Caco-2 (cell line): ENCODE measurements at regions not wholly inside any gene's neighbourhood (a gene's known extent, or its start where the extent isn't known, plus 50 kb on each side); places are given as distances from the start of the nearest gene placed in this dataset.

Experiments used
- BruUV-seq: library from RNA; stranded (reverse); fragments of 400-500 nt; replicated peaks from 2 replicates; lab custom pipeline; 2021; lab: Mats Ljungman, UMichigan
- CTCF ChIA-PET: fragments of 300-600 bp; sonication (Branson Sonifier 250); formaldehyde crosslinking; loops from one replicate; lab custom pipeline; 2022; ENCODE audit warnings: antibody characterized with exemption; lab: Charles Lee
- POLR2A ChIA-PET: fragments of 300-600 bp; sonication (Branson Sonifier 250); formaldehyde crosslinking; loops from one replicate; lab custom pipeline; 2022; ENCODE audit warnings: antibody characterized with exemption; lab: Charles Lee
- DNase-seq, 2 experiments: peaks; one replicate each; pipeline versions ENCODE4 v3.0.0 to v3.0.0-alpha.2; 2020 to 2022
- H3K27me3 ChIP-seq: replicated peaks from 2 replicates; pipeline ENCODE4 v1.6.0; 2011; ENCODE audit warnings: low read length; ENCODE audit not compliant: control insufficient read depth, insufficient read depth
- H3K36me3 ChIP-seq: 2 replicates; pipeline ENCODE4 v1.5.1; 2011; ENCODE audit warnings: low read length; ENCODE audit not compliant: control insufficient read depth, insufficient read depth
- H3K4me1 ChIP-seq: fragments of 250-450 bp; sonication (Bioruptor Pico); 2 replicates; pipeline ENCODE4 v1.5.1; 2020; ENCODE audit warnings: mild to moderate bottlenecking
- H3K4me3 ChIP-seq: 2 replicates; pipeline ENCODE4 v1.5.1; 2011; ENCODE audit warnings: low read depth, mild to moderate bottlenecking, control low read depth, low read length
- H3K9me3 ChIP-seq: fragments of 250-450 bp; sonication (Bioruptor Pico); 2 replicates; pipeline ENCODE4 v1.5.1; 2020; ENCODE audit warnings: mild to moderate bottlenecking, moderate library complexity
- H3K27ac Mint-ChIP-seq: one replicate; pipeline ENCODE4 v1.8.0; 2022; ENCODE audit warnings: mixed read lengths; ENCODE audit not compliant: unreplicated experiment
- H3K27me3 Mint-ChIP-seq: one replicate; pipeline ENCODE4 v1.8.0; 2022; ENCODE audit warnings: mixed read lengths; ENCODE audit not compliant: insufficient read depth, unreplicated experiment
- H3K36me3 Mint-ChIP-seq: one replicate; pipeline ENCODE4 v1.8.0; 2022; ENCODE audit warnings: mild to moderate bottlenecking, mixed read lengths; ENCODE audit not compliant: insufficient read depth, unreplicated experiment
- H3K4me1 Mint-ChIP-seq: one replicate; pipeline ENCODE4 v1.8.0; 2022; ENCODE audit warnings: low read depth, mixed read lengths; ENCODE audit not compliant: unreplicated experiment
- H3K4me3 Mint-ChIP-seq: one replicate; pipeline ENCODE4 v1.8.0; 2022; ENCODE audit warnings: mild to moderate bottlenecking, moderate library complexity, mixed read lengths; ENCODE audit not compliant: unreplicated experiment
- H3K9me3 Mint-ChIP-seq: one replicate; pipeline ENCODE4 v1.8.0; 2022; ENCODE audit warnings: mixed read lengths; ENCODE audit not compliant: unreplicated experiment
- intact Hi-C: fragments of 100-400 bp; cut with micrococcal nuclease; formaldehyde crosslinking; loops from one replicate; pipeline ENCODE4 v1.10.0; 2022; ENCODE audit not compliant: unreplicated experiment
- TF ChIP-seq, protein P1 (sequence below), 2 experiments: fragments of 200-600 bp in 1 of 2; IDR thresholded peaks; 1 replicate in 1 of 2; 2 replicates in 1 of 2; pipeline versions ENCODE4 v1.5.1 to v1.8.0; 2011 to 2022; ENCODE audit warnings: antibody characterized with exemption in 1 of 2, control low read depth in 1 of 2, inconsistent platforms in 1 of 2, low read depth in 1 of 2, low read length in 1 of 2, mild to moderate bottlenecking in 1 of 2, moderate library complexity in 1 of 2; ENCODE audit not compliant: insufficient read depth in 1 of 2, severe bottlenecking in 1 of 2, unreplicated experiment in 1 of 2

DNA sequence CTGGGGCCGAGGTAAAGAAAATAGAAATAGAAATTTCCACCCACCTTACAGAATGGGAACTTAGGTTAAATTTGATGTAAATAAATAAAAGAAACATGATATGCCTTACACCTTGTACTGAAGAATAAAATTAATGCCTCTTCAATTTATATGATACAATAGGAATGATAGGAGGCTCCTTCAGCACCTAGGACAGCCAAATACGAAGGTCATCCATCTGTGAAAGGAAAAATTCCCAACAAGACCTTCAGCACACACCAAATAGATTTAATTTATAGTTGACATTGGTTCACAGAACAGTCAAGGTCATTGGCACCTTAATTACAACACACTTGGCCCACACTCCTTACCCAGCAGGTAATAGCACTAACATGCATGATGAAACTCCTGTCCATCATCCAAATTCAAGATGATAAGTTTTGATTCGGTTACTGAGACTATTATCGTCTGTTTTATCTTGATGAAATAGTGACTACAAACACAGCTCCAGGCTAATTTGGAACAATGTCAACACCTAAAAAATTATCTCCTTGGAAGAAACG is 250.9 kb downstream of the SNX13 start:
- TF ChIP-seq, protein P1, sequence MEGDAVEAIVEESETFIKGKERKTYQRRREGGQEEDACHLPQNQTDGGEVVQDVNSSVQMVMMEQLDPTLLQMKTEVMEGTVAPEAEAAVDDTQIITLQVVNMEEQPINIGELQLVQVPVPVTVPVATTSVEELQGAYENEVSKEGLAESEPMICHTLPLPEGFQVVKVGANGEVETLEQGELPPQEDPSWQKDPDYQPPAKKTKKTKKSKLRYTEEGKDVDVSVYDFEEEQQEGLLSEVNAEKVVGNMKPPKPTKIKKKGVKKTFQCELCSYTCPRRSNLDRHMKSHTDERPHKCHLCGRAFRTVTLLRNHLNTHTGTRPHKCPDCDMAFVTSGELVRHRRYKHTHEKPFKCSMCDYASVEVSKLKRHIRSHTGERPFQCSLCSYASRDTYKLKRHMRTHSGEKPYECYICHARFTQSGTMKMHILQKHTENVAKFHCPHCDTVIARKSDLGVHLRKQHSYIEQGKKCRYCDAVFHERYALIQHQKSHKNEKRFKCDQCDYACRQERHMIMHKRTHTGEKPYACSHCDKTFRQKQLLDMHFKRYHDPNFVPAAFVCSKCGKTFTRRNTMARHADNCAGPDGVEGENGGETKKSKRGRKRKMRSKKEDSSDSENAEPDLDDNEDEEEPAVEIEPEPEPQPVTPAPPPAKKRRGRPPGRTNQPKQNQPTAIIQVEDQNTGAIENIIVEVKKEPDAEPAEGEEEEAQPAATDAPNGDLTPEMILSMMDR (IDR thresholded peaks at IDR 0.05; ENCODE audit: insufficient read depth in 1 of 2, low read depth in 1 of 2, low read length in 1 of 2, severe bottlenecking in 1 of 2, unreplicated experiment in 1 of 2) = no peak

GRCh38 chr7:17690030-17690429 is 250.3 kb downstream of the SNX13 start:
- Mint-ChIP-seq H3K36me3 (no peaks in the 10 kb centered on the region), H3K27ac (no peak overlapping the region), H3K4me3 (no peak overlapping the region), H3K9me3 (no peaks in the 10 kb centered on the region), H3K27me3 (no peaks in the 10 kb centered on the region), H3K4me1 (peaks cover 6% of the 10 kb centered on the region)
- Histone ChIP-seq H3K4me1 (no peaks in the 10 kb centered on the region), H3K36me3 (no peaks in the 10 kb centered on the region), H3K9me3 (no peaks in the 10 kb centered on the region; the same call in 1 of the 2 replicates), H3K27me3 (no peaks in the 10 kb centered on the region), H3K4me3 (no peak overlapping the region)
- BruUV-seq = no TSS peak
- no peak for DNase-seq
- POLR2A ChIA-PET = no interaction called here
- intact Hi-C loops = no loop called here
- TF ChIP-seq, protein P1 (IDR thresholded peaks at IDR 0.05; ENCODE audit: insufficient read depth in 1 of 2, low read depth in 1 of 2, low read length in 1 of 2, severe bottlenecking in 1 of 2, unreplicated experiment in 1 of 2) = no peak
- CTCF ChIA-PET = no interaction called here

More for the DNA sequence above, 250.9 kb downstream of the SNX13 start:
- H3K36me3 ChIP-seq = no peaks in the 10 kb centered on the region
- H3K4me3 Mint-ChIP-seq = no peak overlapping the region
- no peaks in the 10 kb centered on the region; the same call in 1 of the 2 replicates for H3K9me3 ChIP-seq
- CTCF ChIA-PET = no interaction called here
- no peak overlapping the region for H3K4me3 ChIP-seq
- no peaks in the 10 kb centered on the region for H3K27me3 Mint-ChIP-seq
- H3K27ac Mint-ChIP-seq = no peak overlapping the region
- H3K36me3 Mint-ChIP-seq = no peaks in the 10 kb centered on the region
- DNase-seq = no peak
- H3K9me3 Mint-ChIP-seq = no peaks in the 10 kb centered on the region
- intact Hi-C loops = no loop called here
- H3K27me3 ChIP-seq = no peaks in the 10 kb centered on the region
- no TSS peak for BruUV-seq
- H3K4me1 ChIP-seq = no peaks in the 10 kb centered on the region
- H3K4me1 Mint-ChIP-seq = peaks cover 6% of the 10 kb centered on the region
- POLR2A ChIA-PET = no interaction called here

DNA sequence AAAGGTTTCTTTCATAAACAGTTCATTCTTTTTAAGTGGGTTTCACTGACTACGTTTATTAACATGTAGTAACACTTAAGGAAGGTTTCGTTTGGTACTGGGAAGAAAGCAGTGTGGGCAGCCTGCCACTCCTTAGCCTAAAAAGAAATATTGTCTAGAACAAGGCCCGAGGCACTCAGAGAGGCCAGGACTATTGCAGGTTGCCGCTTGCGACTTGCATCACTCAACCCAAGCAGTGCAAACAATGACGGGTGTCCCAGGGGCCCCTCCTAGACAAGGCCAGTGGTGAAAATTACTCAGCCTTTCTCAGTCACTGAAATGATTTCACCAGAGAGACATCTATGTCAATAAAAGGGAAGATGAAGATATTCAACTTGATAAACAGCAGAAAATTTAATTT is 243.9 kb downstream of the SNX13 start:
- Mint-ChIP-seq H3K27me3 (no peaks in the 10 kb centered on the region), H3K9me3 (peaks cover 41% of the 10 kb centered on the region), H3K4me1 (peaks cover 6% of the 10 kb centered on the region), H3K36me3 (no peaks in the 10 kb centered on the region), H3K4me3 (no peak overlapping the region), H3K27ac (peak overlapping the region; percentile 38)
- no TSS peak for BruUV-seq
- H3K27me3 ChIP-seq = no peaks in the 10 kb centered on the region
- peak; percentile 48 to 50 for DNase-seq
- peaks cover 10% of the 10 kb centered on the region for H3K4me1 ChIP-seq
- ChIA-PET CTCF (no interaction called here), POLR2A (no interaction called here)
- H3K9me3 ChIP-seq = peaks cover 12% of the 10 kb centered on the region
- intact Hi-C loops = no loop called here
- H3K4me3 ChIP-seq = no peak overlapping the region
- H3K36me3 ChIP-seq = no peaks in the 10 kb centered on the region
- TF ChIP-seq, protein P1 (IDR thresholded peaks at IDR 0.05; ENCODE audit: insufficient read depth in 1 of 2, low read depth in 1 of 2, low read length in 1 of 2, severe bottlenecking in 1 of 2, unreplicated experiment in 1 of 2) = no peak
